NCI-H187 (cell line): ENCODE measurements at regions not wholly inside any gene's neighbourhood (a gene's known extent, or its start where the extent isn't known, plus 50 kb on each side); places are given as distances from the start of the nearest gene placed in this dataset.
A peak's percentile ranks its signal among the peaks of the same experiment; 100 is the strongest.
"Not testable (repeated sequence)": the region's sequence is repeated elsewhere in the genome, so short reads cannot be mapped to it uniquely, and the experiment has no call there.

Experiments used
- DNase-seq, 2 experiments: peaks; one replicate each; lab custom pipeline; 2025; lab: John Stamatoyannopoulos, UW

- DNase-seq, result no peak
These were observed 161.7 kb downstream of the SMARCA1 start for GRCh38 chrX:129361576-129361975.

DNA sequence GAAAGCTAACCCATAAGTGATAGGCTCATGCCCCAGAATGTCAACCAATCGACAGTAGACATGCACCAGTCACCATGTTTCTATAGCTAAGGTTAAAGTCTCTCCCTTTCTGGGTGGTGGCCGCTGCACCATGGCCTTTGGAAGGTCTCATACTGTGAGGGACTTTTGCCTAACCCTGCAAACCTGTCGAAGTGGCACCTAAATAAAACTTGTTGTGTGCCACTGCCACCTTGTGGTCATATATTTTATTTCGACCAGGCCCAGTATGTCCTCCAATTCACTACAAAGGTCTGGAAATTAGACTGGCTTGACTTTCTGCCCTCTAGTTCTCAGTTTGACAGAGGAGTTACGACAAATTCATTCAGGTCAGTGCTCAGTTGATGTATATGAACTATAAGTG is 163.1 kb downstream of the SMARCA1 start:
- DNase-seq, result peak in 1 of 2 experiments; percentile 0

GRCh38 chrX:129359269-129359668 is 164.0 kb downstream of the SMARCA1 start:
- no peak for DNase-seq

DNA sequence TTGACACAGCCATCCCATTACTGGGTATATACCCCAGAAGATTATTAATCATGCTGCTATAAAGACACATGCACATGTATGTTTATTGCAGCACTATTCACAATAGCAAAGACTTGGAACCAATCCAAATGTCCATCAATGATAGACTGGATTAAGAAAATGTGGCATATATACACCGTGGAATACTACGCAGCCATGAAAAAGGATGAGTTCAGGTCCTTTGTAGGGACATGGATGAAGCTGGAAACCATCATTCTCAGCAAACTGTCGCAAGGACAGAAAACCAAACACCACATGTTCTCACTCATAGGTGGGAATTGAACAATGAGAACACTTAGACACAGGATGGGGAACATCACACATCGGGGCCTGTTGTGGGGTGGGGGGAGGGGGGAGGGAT is 165.9 kb downstream of the SMARCA1 start:
- DNase-seq, result not testable (repeated sequence)

DNA sequence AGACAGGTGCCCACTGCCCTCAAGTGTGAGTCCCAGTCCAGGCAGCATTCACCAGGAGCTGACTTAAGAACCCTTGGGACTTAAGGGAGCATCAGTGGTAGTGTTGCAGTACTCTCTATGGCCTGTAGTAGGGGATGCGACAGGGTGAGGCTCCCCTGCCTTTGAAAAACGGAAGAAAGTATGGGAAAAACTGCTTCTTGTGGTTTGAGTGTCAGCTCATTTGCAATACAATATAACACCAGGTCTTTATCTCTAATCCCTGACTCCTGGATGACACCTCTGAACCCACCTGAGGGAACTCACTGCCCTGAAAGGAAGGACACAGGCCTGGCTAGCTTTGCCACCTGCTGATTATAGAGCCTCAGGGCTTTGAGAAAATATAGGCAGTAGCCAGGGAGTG is 176.0 kb downstream of the SMARCA1 start:
- DNase-seq, result no peak

DNA sequence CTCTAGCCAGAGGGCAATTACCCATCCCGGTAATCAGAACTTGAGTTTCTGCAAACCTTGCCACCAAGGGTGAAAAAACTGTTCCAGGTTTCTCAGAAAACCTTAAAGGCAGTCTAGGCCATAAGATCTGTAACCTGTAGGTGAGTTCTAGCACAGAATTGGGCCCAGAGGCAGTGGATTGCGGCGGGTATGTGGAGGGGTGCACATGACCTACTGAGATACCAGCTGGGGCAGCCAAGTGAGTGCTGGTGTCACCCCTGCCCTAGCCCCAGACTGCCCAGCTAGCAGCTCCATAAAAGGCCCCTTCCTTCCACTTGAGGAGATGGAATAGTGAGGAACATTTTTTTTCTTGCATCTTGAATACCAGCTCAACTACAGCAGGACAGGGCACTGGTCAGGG is 176.7 kb downstream of the SMARCA1 start:
- no peak for DNase-seq

DNA sequence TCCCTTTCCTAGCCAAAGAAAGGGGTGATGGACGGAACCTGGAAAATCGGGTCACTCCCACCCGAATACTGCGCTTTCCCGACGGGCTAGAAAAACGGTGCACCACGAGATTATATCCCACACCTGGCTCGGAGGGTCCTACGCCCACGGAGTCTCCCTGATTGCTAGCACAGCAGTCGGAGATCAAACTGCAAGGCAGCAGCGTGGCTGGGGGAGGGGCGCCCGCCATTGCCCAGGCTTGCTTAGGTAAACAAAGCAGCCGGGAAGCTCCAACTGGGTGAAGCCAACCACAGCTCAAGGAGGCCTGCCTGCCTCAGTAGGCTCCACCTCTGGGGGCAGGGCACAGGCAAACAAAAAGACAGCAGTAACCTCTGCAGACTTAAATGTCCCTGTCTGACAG is 186.0 kb downstream of the SMARCA1 start:
- not testable (repeated sequence) for DNase-seq

- no peak for DNase-seq
These were observed 200.2 kb downstream of the SMARCA1 start for GRCh38 chrX:129323115-129323514.

DNA sequence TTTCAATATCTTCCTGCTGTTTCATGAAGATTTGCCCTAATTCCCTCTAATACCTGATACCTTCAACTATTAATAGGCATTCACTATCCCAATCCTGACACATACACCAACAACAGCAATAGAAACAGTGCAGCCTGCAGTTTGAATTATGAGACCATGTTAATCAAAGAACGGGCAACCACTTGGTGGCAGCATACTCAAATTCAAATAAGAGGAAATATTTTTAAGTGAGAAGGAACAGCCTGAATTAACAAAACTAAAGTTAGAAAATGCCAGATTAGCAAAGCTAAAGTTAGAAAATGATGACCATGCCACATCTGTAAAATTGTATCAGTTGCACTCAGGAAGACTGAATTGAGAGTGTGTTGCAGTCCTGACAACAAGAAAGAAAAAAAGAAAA is 204.9 kb downstream of the SMARCA1 start:
- no peak for DNase-seq

GRCh38 chrX:129316461-129316860 is 206.8 kb downstream of the SMARCA1 start:
- no peak for DNase-seq

DNA sequence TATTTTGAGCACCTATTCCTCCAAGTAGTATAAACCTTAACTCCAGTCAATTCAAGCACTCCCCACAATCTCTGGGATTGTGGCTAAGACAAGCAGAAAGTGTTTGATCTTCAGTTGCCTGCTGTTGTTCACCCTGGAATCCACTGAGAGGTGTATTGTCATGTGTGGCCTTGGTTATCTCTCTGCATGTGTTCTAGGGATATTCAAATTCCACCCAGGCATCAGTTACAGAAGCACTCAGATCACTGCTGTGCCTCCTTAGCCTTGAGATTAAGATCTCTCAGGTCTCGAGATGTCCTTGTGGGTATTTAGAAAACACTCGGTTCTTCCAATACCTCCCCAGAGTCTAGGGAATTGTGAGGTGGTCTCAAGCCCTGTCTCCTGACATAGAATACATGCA is 213.3 kb downstream of the SMARCA1 start:
- DNase-seq, result no peak

- DNase-seq, result no peak
These were observed 260.4 kb downstream of the SMARCA1 start for GRCh38 chrX:129262912-129263311.

GRCh38 chrX:129255516-129255915 is 267.8 kb downstream of the SMARCA1 start:
- DNase-seq, result not testable (repeated sequence)

- no peak for DNase-seq
These were observed 273.7 kb downstream of the SMARCA1 start for GRCh38 chrX:129249563-129249962.

DNA sequence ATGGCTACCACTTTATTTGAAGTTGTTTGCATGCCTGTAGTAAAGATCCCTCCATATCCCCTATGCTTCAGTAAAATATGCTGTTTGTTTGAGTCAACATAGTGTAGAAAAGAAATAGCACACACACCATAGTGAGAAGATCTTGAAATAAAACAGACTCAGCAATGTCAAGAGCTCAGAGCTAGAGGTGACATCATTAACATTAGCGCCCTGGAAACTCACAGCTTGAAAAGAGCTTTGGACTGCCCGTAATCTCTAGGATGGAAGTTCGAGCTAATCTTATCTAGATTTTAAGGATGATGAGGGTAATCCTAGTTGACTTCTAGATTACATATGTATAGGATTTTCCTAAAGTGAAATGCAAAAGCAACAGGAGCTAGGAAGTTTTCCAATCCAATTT is 275.6 kb downstream of the SMARCA1 start:
- no peak for DNase-seq

DNA sequence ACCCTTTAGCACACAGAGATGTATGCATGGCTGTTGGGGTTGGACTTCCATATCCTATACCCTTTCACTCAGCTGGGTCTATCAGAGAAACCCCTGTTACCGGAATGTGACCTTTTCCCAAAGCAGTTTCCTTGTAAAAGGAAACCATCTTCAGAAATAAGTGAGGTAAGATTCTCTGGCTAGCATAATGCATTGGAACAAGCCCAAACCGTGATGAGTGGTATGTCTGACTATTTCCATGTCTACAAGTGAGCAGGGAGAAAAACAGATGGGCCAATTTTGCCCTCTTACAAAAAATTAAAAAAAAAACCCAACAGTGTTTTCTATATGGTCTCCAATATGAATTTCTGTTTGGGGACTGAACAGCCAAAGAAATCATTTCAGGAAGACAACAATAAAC is 283.9 kb downstream of the SMARCA1 start:
- DNase-seq, result no peak

DNA sequence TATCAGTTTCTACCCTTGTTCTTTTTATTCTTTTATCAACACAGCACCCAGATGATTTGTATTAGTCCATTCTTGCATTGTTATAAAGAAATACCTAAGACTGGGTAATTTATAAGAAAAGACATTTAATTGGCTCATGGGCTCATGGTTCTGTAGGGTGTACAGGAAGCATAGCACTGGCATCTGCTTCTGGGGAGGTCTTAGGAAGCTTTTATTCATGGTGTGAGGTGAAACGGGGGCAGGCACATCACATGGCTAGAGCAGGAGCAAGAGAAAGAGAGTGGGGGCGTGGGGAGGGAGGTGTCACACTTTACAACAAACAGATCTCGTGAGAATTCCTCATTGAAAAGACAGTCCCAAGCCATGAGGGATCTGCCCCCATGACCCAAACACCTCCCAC is 285.3 kb downstream of the SMARCA1 start:
- DNase-seq, result no peak

DNA sequence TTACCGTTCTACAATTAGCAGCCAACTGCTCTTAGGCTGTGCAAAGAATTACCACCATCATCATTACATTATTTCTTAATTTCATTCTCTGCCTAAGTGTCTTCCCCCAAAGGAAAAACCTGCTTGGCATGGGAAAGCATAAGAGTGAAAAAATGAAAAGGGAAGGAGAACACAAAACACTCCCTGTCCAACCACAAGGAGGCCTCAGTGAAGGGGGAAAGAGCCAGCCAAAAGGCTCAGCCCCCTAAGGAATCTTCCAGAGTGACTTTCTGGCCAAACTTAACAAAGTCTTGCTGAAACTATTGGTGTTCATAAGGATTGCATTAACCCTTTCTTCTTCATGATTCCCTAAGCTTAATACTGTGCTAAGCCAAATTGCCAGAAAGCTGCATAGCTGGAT is 287.4 kb downstream of the SMARCA1 start:
- no peak for DNase-seq

DNA sequence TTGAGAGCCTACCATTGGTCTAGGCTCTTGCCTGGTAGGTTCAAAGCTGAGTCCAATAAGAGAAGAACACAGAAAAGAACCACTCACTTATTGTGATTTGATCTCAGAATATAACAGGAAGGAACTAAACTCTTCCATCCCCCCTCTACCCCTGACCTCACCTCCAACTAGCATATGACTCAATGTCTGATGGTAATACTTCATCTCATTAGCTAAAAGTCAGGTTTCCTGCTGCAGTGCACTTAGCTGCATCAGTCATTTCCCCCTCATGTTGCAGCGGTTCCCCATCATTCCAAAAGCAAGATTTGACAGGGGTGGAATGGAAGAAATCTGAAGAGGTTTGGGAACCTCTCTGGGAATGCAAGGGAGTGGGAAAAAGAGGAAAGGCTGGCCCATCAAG is 289.5 kb downstream of the SMARCA1 start:
- DNase-seq, result no peak

GRCh38 chrX:129230850-129231512 is 292.3 kb downstream of the SMARCA1 start:
- no peak for DNase-seq

- no peak for DNase-seq
These were observed 293.1 kb downstream of the SMARCA1 start for GRCh38 chrX:129230168-129230567.

DNA sequence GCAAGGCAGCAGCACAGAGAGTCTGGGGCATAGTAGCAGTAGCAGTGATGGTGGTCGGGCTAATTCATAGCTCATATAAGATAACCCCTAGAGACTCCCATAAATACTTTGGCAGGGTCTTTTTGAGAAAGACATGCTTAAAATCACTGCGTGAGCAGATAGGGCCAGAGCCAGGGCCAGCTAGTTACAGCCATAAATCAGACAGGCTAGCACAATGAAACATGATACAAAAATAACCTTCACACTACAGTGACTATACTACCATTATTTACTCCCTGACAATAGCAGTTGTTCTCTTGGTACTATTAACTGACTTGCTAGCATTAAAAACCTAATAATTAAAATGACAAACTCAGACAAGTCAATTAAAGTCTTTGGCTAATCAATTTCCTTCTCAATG is 295.9 kb downstream of the SMARCA1 start:
- DNase-seq, result no peak

DNA sequence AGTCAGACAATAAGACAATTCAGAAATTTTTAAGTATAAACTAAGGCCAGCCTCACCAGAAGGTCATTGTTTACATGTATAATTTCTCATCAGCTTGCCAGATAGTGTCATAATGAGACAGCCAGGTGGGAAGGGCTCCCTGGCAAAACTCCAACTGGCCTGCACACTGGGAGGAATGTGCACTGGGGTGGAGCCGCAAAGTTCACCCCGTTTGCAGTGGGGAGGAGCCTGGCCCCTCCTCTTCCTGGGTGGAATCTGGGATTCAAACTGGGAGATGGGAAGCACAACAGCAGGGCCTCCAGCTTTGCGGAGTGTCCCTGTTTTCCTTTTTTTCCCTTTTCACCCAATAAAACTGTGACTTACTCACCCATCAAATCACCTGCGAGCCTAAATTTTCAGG is 329.9 kb downstream of the SMARCA1 start:
- no peak for DNase-seq

DNA sequence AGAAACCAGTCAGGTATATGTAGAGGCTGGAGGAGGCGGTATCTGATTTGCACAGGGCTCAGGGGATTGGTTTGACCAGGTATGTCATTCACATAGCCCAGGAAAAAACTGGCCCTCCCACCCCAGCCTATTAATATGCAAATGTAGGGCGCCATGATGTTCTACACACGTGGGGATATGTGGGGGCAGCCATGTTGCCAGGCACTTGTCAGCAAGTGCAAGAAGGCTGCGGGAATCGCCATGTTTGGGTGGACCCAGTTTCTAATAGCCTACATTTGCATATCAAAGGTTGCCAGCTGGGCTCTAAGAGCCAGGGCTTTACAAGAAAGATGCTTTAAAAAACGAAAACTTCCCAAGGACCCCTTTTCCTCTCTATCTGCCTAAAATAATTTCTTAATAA is 335.1 kb downstream of the SMARCA1 start:
- DNase-seq, result no peak

DNA sequence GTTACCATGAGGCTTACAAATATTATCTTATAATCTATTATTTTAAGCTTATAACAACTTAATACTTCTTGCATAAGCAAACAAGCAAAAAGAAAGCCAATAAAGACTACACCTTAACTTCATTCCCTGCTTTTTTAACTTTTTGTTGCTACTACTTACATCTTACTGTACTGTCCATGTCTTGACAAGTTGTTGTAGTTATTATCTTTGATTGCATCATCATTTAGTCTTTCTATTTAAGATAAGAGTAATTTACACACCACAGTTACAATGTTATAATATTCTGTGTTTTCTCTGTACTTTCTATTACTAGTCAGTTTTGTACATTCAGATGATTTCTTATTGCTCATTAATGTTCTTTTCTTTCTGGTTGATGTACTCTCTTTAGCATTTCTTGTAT is 346.6 kb downstream of the SMARCA1 start:
- DNase-seq, result no peak
